ENCODE measurements at regions not wholly inside any gene's neighbourhood (a gene's known extent, or its start where the extent isn't known, plus 50 kb on each side); places are given as distances from the start of the nearest gene placed in this dataset.

- H3K27ac ChIP-seq = peak overlapping the region; percentile 67
- peak overlapping the region; percentile 53 to 61 for H3K4me3 ChIP-seq (ENCODE audit: low read depth in 1 of 2, low read length in 1 of 2)
- no peaks in the 10 kb centered on the region for H3K27me3 ChIP-seq
- no peaks in the 10 kb centered on the region for H3K36me3 ChIP-seq
- peaks cover 40 to 43% of the 10 kb centered on the region in 2 experiments for H3K4me1 ChIP-seq (ENCODE audit: control insufficient read depth in 1 of 2, insufficient read depth in 1 of 2, low read depth in 1 of 2, low read length in 1 of 2)
- no peaks in the 10 kb centered on the region for H3K9me3 ChIP-seq
- no peak for TF ChIP-seq CTCF (IDR thresholded peaks at IDR 0.05)
Measured at GRCh38 chr15:66842710-66843441, 140.8 kb downstream of the SMAD6 start.

DNA sequence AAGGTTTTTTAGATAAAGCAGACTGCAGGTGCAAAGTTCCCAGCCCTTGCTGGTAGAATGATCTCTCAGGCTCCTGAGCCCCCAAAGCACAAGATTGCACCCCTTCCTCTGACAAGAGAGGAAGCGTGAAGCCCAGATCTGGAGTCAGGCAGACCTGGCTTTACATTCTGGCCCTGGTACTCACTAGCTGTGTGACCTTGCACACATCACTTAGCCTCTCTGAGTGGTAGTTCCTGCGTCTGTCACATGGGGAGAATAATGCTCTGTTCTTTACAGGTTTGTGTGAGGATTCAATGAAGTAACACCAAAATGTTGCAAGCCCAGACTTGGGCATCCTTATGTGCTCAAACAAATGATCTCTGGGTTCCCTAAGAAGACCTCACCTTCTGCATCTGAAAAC lies 141.5 kb downstream of the SMAD6 start:
- H3K27ac ChIP-seq = no peak overlapping the region
- peaks cover 40 to 43% of the 10 kb centered on the region in 2 experiments for H3K4me1 ChIP-seq (ENCODE audit: control insufficient read depth in 1 of 2, insufficient read depth in 1 of 2, low read depth in 1 of 2, low read length in 1 of 2)
- no peak overlapping the region for H3K4me3 ChIP-seq (ENCODE audit: low read depth in 1 of 2, low read length in 1 of 2)

DNA sequence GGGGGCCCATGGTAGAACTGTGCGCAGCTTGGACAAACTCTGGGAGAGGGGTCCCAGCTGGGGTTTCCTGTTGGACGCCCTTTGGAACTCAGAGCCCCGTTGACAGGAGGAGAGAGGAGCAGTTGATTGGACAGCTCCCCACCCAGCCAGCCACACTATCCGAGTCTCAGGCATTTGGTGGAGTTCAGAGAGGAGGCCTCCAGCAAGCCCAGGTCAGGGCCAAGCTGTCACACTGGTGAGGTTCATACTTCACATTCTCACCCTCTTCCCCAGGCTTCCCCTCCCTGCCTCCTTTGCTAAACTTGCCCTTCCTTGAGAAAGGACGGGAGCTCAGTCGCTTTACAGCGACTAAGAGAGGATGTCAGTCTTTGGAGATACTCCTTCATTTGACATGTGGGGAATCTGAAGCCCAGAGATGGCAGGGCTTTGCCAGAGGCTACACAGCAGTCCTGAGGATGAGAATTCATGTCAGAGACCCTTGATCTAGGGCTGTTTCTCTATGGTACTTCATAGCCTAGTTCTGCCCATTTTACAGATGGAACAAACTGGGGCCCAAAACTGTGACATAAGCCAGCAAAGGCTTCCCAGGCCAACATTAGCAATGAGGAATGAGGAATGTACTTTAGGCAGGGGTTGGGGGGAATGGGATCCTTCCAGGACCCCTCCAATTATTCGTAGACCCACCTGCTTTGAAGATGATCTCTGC lies 142.2 kb downstream of the SMAD6 start:
- peaks cover 40 to 43% of the 10 kb centered on the region in 2 experiments for H3K4me1 ChIP-seq (ENCODE audit: control insufficient read depth in 1 of 2, insufficient read depth in 1 of 2, low read depth in 1 of 2, low read length in 1 of 2)
- no peak overlapping the region for H3K4me3 ChIP-seq (ENCODE audit: low read depth in 1 of 2, low read length in 1 of 2)
- no peaks in the 10 kb centered on the region for H3K36me3 ChIP-seq
- no peak for TF ChIP-seq CTCF (IDR thresholded peaks at IDR 0.05)
- no peak overlapping the region for H3K27ac ChIP-seq
- H3K27me3 ChIP-seq = no peaks in the 10 kb centered on the region
- H3K9me3 ChIP-seq = no peaks in the 10 kb centered on the region

More for the DNA sequence above, 141.5 kb downstream of the SMAD6 start:
- no peaks in the 10 kb centered on the region for H3K9me3 ChIP-seq
- H3K27me3 ChIP-seq = no peaks in the 10 kb centered on the region
- no peaks in the 10 kb centered on the region for H3K36me3 ChIP-seq
- TF ChIP-seq CTCF (IDR thresholded peaks at IDR 0.05) = no peak

GRCh38 chr15:66844747-66845145 lies 142.7 kb downstream of the SMAD6 start:
- H3K9me3 ChIP-seq = no peaks in the 10 kb centered on the region
- H3K4me1 ChIP-seq (ENCODE audit: control insufficient read depth in 1 of 2, insufficient read depth in 1 of 2, low read depth in 1 of 2, low read length in 1 of 2) = peaks cover 40 to 43% of the 10 kb centered on the region in 2 experiments
- no peaks in the 10 kb centered on the region for H3K27me3 ChIP-seq
- no peak overlapping the region for H3K27ac ChIP-seq
- H3K4me3 ChIP-seq (ENCODE audit: low read depth in 1 of 2, low read length in 1 of 2) = no peak overlapping the region
- H3K36me3 ChIP-seq = no peaks in the 10 kb centered on the region
- no peak for TF ChIP-seq CTCF (IDR thresholded peaks at IDR 0.05)

DNA sequence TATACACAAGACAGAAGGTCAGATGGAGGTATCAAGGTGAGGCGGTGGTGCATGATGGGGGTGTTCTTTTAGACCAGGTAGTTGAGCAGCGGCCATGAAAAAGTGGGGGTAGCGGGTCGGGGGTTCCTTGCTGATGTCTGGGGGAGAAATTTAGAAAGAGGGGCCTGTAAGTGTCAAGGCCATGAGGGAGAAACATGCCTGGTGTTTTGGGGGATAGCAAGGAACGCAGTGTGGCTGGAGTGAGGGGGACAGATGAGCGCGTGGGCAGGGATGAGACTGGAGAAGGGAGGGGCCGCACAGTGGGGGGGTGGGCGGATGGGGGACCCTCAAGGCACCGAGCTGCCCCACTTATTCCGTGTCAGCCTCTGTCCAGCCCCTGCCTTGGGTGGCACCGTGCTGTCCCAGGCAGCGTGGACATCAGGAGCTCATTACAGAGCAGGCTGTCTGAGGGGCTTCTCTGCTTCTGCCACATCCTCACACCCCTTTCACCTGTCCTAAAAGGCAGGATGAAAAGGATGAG lies 143.3 kb downstream of the SMAD6 start:
- no peak for TF ChIP-seq CTCF (IDR thresholded peaks at IDR 0.05)
- no peaks in the 10 kb centered on the region for H3K9me3 ChIP-seq
- peaks cover 39 to 42% of the 10 kb centered on the region in 2 experiments for H3K4me1 ChIP-seq (ENCODE audit: control insufficient read depth in 1 of 2, insufficient read depth in 1 of 2, low read depth in 1 of 2, low read length in 1 of 2)
- no peaks in the 10 kb centered on the region for H3K27me3 ChIP-seq
- H3K27ac ChIP-seq = no peak overlapping the region
- no peaks in the 10 kb centered on the region for H3K36me3 ChIP-seq
- no peak overlapping the region for H3K4me3 ChIP-seq (ENCODE audit: low read depth in 1 of 2, low read length in 1 of 2)
